Central memory CD8-positive, alpha-beta T cell (primary cell): ENCODE measurements at regions not wholly inside any gene's neighbourhood (a gene's known extent, or its start where the extent isn't known, plus 50 kb on each side); places are given as distances from the start of the nearest gene placed in this dataset.

Source experiments
- ATAC-seq: fragments of 150-1000 bp; cut with Tn5 transposase; replicated peaks from 2 replicates; pipeline ENCODE4 v1.10.0; 2022; ENCODE audit warnings: mild to moderate bottlenecking, moderate FRiP score, moderate number of reproducible peaks; ENCODE audit not compliant: poor library complexity, severe bottlenecking; ENCODE audit errors: extremely low read depth
- DNase-seq, 2 donors: peaks; one replicate each; pipeline ENCODE4 v3.0.0; 2021; ENCODE audit warnings: low spot score in 2 of 2
- H3K27ac Mint-ChIP-seq: one replicate; pipeline ENCODE4 v1.8.0; 2022; ENCODE audit warnings: low read depth, mild to moderate bottlenecking, moderate library complexity, mixed read lengths
- H3K27me3 Mint-ChIP-seq: one replicate; pipeline ENCODE4 v1.8.0; 2022; ENCODE audit warnings: mixed read lengths
- H3K36me3 Mint-ChIP-seq: one replicate; pipeline ENCODE4 v1.8.0; 2022; ENCODE audit warnings: mild to moderate bottlenecking, moderate library complexity, mixed read lengths; ENCODE audit not compliant: insufficient read depth
- H3K4me1 Mint-ChIP-seq: one replicate; pipeline ENCODE4 v1.8.0; 2022; ENCODE audit warnings: mixed read lengths
- H3K4me3 Mint-ChIP-seq: one replicate; pipeline ENCODE4 v1.8.0; 2022; ENCODE audit warnings: mild to moderate bottlenecking, moderate library complexity, mixed read lengths
- H3K9me3 Mint-ChIP-seq: one replicate; pipeline ENCODE4 v1.8.0; 2022; ENCODE audit warnings: mixed read lengths

- DNase-seq (no peak), ATAC-seq (no peak)
- H3K4me3 Mint-ChIP-seq, result no peak overlapping the region
- no peak overlapping the region for H3K27ac Mint-ChIP-seq
- no peaks in the 10 kb centered on the region for H3K9me3 Mint-ChIP-seq
- H3K4me1 Mint-ChIP-seq, result no peaks in the 10 kb centered on the region
- H3K27me3 Mint-ChIP-seq, result peaks cover 31% of the 10 kb centered on the region
- H3K36me3 Mint-ChIP-seq, result no peaks in the 10 kb centered on the region
These were observed 398.6 kb downstream of the BRD1 start for GRCh38 chr22:49429066-49429465.

GRCh38 chr22:49427941-49428340 is 399.7 kb downstream of the BRD1 start:
- peaks cover 20% of the 10 kb centered on the region for H3K27me3 Mint-ChIP-seq
- no peak overlapping the region for H3K4me3 Mint-ChIP-seq
- DNase-seq, result no peak
- H3K36me3 Mint-ChIP-seq, result no peaks in the 10 kb centered on the region
- H3K27ac Mint-ChIP-seq, result no peak overlapping the region
- H3K9me3 Mint-ChIP-seq, result no peaks in the 10 kb centered on the region
- ATAC-seq, result no peak
- H3K4me1 Mint-ChIP-seq, result no peaks in the 10 kb centered on the region

GRCh38 chr22:49427341-49427740 is 400.3 kb downstream of the BRD1 start:
- Mint-ChIP-seq H3K4me3 (no peak overlapping the region), H3K27me3 (peaks cover 14% of the 10 kb centered on the region), H3K9me3 (no peaks in the 10 kb centered on the region), H3K4me1 (no peaks in the 10 kb centered on the region), H3K27ac (no peak overlapping the region), H3K36me3 (no peaks in the 10 kb centered on the region)
- ATAC-seq, result no peak
- DNase-seq, result no peak

- no peak overlapping the region for H3K4me3 Mint-ChIP-seq
- no peaks in the 10 kb centered on the region for H3K36me3 Mint-ChIP-seq
- no peaks in the 10 kb centered on the region for H3K4me1 Mint-ChIP-seq
- no peaks in the 10 kb centered on the region for H3K9me3 Mint-ChIP-seq
- no peak for ATAC-seq
- DNase-seq, result no peak
- H3K27ac Mint-ChIP-seq, result no peak overlapping the region
- peaks cover 12% of the 10 kb centered on the region for H3K27me3 Mint-ChIP-seq
These were observed 400.9 kb downstream of the BRD1 start for GRCh38 chr22:49426618-49427266.

GRCh38 chr22:49426098-49426497 is 401.6 kb downstream of the BRD1 start:
- peaks cover 12% of the 10 kb centered on the region for H3K27me3 Mint-ChIP-seq
- no peaks in the 10 kb centered on the region for H3K9me3 Mint-ChIP-seq
- H3K27ac Mint-ChIP-seq, result no peak overlapping the region
- ATAC-seq, result no peak
- no peak for DNase-seq
- no peaks in the 10 kb centered on the region for H3K4me1 Mint-ChIP-seq
- H3K36me3 Mint-ChIP-seq, result no peaks in the 10 kb centered on the region
- no peak overlapping the region for H3K4me3 Mint-ChIP-seq

GRCh38 chr22:49425356-49425755 is 402.3 kb downstream of the BRD1 start:
- H3K27ac Mint-ChIP-seq, result no peak overlapping the region
- no peaks in the 10 kb centered on the region for H3K4me1 Mint-ChIP-seq
- DNase-seq (no peak), ATAC-seq (no peak)
- H3K36me3 Mint-ChIP-seq, result no peaks in the 10 kb centered on the region
- H3K9me3 Mint-ChIP-seq, result no peaks in the 10 kb centered on the region
- H3K4me3 Mint-ChIP-seq, result no peak overlapping the region
- H3K27me3 Mint-ChIP-seq, result peaks cover 12% of the 10 kb centered on the region

- Mint-ChIP-seq H3K9me3 (no peaks in the 10 kb centered on the region), H3K27me3 (peaks cover 13% of the 10 kb centered on the region), H3K36me3 (no peaks in the 10 kb centered on the region), H3K4me3 (no peak overlapping the region), H3K4me1 (no peaks in the 10 kb centered on the region), H3K27ac (no peak overlapping the region)
- DNase-seq (no peak), ATAC-seq (no peak)
These were observed 402.8 kb downstream of the BRD1 start for GRCh38 chr22:49424893-49425270.

GRCh38 chr22:49423125-49423650 is 404.5 kb downstream of the BRD1 start:
- no peak for ATAC-seq
- H3K4me1 Mint-ChIP-seq, result no peaks in the 10 kb centered on the region
- H3K4me3 Mint-ChIP-seq, result no peak overlapping the region
- no peak overlapping the region for H3K27ac Mint-ChIP-seq
- peaks cover 23% of the 10 kb centered on the region for H3K27me3 Mint-ChIP-seq
- DNase-seq, result no peak
- no peaks in the 10 kb centered on the region for H3K9me3 Mint-ChIP-seq
- H3K36me3 Mint-ChIP-seq, result no peaks in the 10 kb centered on the region

- no peaks in the 10 kb centered on the region for H3K36me3 Mint-ChIP-seq
- peaks cover 18% of the 10 kb centered on the region for H3K27me3 Mint-ChIP-seq
These were observed 405.0 kb downstream of the BRD1 start for GRCh38 chr22:49422701-49423100.

GRCh38 chr22:49420651-49421050 is 407.0 kb downstream of the BRD1 start:
- Mint-ChIP-seq H3K4me1 (no peaks in the 10 kb centered on the region), H3K27me3 (peaks cover 26% of the 10 kb centered on the region), H3K4me3 (no peak overlapping the region), H3K27ac (no peak overlapping the region), H3K36me3 (no peaks in the 10 kb centered on the region), H3K9me3 (no peaks in the 10 kb centered on the region)
- DNase-seq (no peak), ATAC-seq (no peak)

More at GRCh38 chr22:49422701-49423100, 405.0 kb downstream of the BRD1 start:
- DNase-seq, result no peak
- Mint-ChIP-seq H3K27ac (no peak overlapping the region), H3K4me3 (no peak overlapping the region), H3K9me3 (no peaks in the 10 kb centered on the region), H3K4me1 (no peaks in the 10 kb centered on the region)
- no peak for ATAC-seq

- H3K4me3 Mint-ChIP-seq, result no peak overlapping the region
- no peaks in the 10 kb centered on the region for H3K4me1 Mint-ChIP-seq
- H3K27me3 Mint-ChIP-seq, result peaks cover 26% of the 10 kb centered on the region
- DNase-seq, result no peak
- H3K27ac Mint-ChIP-seq, result no peak overlapping the region
- no peak for ATAC-seq
- H3K9me3 Mint-ChIP-seq, result no peaks in the 10 kb centered on the region
- H3K36me3 Mint-ChIP-seq, result no peaks in the 10 kb centered on the region
These were observed 408.0 kb downstream of the BRD1 start for GRCh38 chr22:49419661-49420060.

- DNase-seq, result no peak
- peaks cover 30% of the 10 kb centered on the region for H3K27me3 Mint-ChIP-seq
- ATAC-seq, result no peak
- H3K36me3 Mint-ChIP-seq, result no peaks in the 10 kb centered on the region
- H3K4me1 Mint-ChIP-seq, result no peaks in the 10 kb centered on the region
- H3K9me3 Mint-ChIP-seq, result no peaks in the 10 kb centered on the region
- H3K4me3 Mint-ChIP-seq, result no peak overlapping the region
- no peak overlapping the region for H3K27ac Mint-ChIP-seq
These were observed 408.7 kb downstream of the BRD1 start for GRCh38 chr22:49418943-49419342.

GRCh38 chr22:49418341-49418894 is 409.3 kb downstream of the BRD1 start:
- H3K4me1 Mint-ChIP-seq, result no peaks in the 10 kb centered on the region
- H3K4me3 Mint-ChIP-seq, result no peak overlapping the region
- H3K27me3 Mint-ChIP-seq, result peaks cover 35% of the 10 kb centered on the region
- H3K36me3 Mint-ChIP-seq, result no peaks in the 10 kb centered on the region
- ATAC-seq (no peak), DNase-seq (no peak)
- no peaks in the 10 kb centered on the region for H3K9me3 Mint-ChIP-seq
- H3K27ac Mint-ChIP-seq, result no peak overlapping the region
